ENCODE measurements at regions not wholly inside any gene's neighbourhood (a gene's known extent, or its start where the extent isn't known, plus 50 kb on each side); places are given as distances from the start of the nearest gene placed in this dataset.

DNA sequence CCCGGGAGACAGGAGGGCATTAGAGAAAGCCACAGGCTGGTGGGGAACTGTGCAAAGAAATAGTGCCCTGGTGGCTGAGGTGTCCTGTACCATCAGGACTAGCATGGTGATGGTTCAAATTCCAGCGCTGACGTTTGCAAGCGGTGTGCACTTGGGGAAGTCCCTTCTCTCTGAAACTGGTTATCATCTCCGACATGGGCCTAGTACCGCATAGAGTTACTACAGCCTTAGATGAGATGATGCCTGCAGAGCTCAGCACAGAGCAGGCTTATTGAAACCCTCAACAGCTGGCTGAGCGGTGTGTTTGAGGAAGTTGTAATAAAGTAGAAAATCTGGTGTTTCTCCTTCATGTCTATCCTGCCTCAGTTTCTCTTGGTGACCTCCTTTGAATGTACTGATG, 136.7 kb upstream of the WSCD1 start:
- Histone ChIP-seq H3K4me3 (ENCODE audit: low read depth in 1 of 3, low read length in 3 of 3) (no peak overlapping the region), H3K27me3 (ENCODE audit: control insufficient read depth in 3 of 3, insufficient read depth in 3 of 3, low read length in 3 of 3) (no peaks in the 10 kb centered on the region), H3K9me3 (ENCODE audit: control insufficient read depth in 2 of 2, insufficient read depth in 1 of 2, low read depth in 1 of 2, low read length in 1 of 2) (peaks cover 0 to 2% of the 10 kb centered on the region in 2 donors), H3K36me3 (ENCODE audit: control insufficient read depth in 3 of 3, insufficient read depth in 2 of 3, low read depth in 1 of 3, low read length in 3 of 3) (no peaks in the 10 kb centered on the region), H3K27ac (ENCODE audit: low read depth in 1 of 3, low read length in 2 of 3) (no peak overlapping the region), H3K4me1 (ENCODE audit: control insufficient read depth in 3 of 3, insufficient read depth in 2 of 3, low read depth in 1 of 3, low read length in 2 of 3) (no peaks in the 10 kb centered on the region)
- WGBS, 3 donors = 48 to 68% (median 55%) methylated on average over 7 of the region's 7 CpGs
- DNase-seq = no peak
- FAIRE-seq = no peak

DNA sequence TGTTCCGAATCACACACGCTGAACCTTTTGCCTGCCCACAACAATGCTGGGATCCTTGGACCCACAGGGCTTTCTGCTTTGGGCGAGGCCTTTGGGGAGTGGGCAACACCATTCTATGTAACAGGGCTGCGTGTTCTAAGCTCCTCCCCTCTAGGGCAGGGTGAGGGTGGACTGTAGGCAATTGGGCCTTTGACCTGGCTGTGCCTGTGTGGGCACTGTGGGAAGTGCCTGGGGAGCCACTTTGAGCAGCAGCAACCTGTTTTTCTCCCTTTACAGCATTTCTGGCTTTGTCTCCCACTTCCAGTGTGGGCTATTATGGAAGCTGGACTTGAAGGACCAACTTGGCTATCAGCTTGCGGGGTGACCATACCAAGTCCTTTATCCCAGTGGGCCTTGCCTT, 128.9 kb upstream of the WSCD1 start:
- 54 to 80% (median 72%) methylated on average over 5 of the region's 5 CpGs for WGBS, 3 donors
- peaks cover 0 to 9% (median 0%) of the 10 kb centered on the region in 3 donors for H3K27me3 ChIP-seq (ENCODE audit: control insufficient read depth in 3 of 3, insufficient read depth in 3 of 3, low read length in 3 of 3)
- DNase-seq (no peak), FAIRE-seq (no peak)
- no peaks in the 10 kb centered on the region for H3K9me3 ChIP-seq (ENCODE audit: control insufficient read depth in 2 of 2, insufficient read depth in 1 of 2, low read depth in 1 of 2, low read length in 1 of 2)
- H3K36me3 ChIP-seq (ENCODE audit: control insufficient read depth in 3 of 3, insufficient read depth in 2 of 3, low read depth in 1 of 3, low read length in 3 of 3) = no peaks in the 10 kb centered on the region
- no peaks in the 10 kb centered on the region for H3K4me1 ChIP-seq (ENCODE audit: control insufficient read depth in 3 of 3, insufficient read depth in 2 of 3, low read depth in 1 of 3, low read length in 2 of 3)
- no peak overlapping the region for H3K27ac ChIP-seq (ENCODE audit: low read depth in 1 of 3, low read length in 2 of 3)
- no peak overlapping the region for H3K4me3 ChIP-seq (ENCODE audit: low read depth in 1 of 3, low read length in 3 of 3)

- Histone ChIP-seq H3K4me3 (ENCODE audit: low read depth in 1 of 3, low read length in 3 of 3) (no peak overlapping the region), H3K27me3 (ENCODE audit: control insufficient read depth in 3 of 3, insufficient read depth in 3 of 3, low read length in 3 of 3) (peaks cover 0 to 9% (median 0%) of the 10 kb centered on the region in 3 donors), H3K4me1 (ENCODE audit: control insufficient read depth in 3 of 3, insufficient read depth in 2 of 3, low read depth in 1 of 3, low read length in 2 of 3) (no peaks in the 10 kb centered on the region), H3K36me3 (ENCODE audit: control insufficient read depth in 3 of 3, insufficient read depth in 2 of 3, low read depth in 1 of 3, low read length in 3 of 3) (no peaks in the 10 kb centered on the region), H3K9me3 (ENCODE audit: control insufficient read depth in 2 of 2, insufficient read depth in 1 of 2, low read depth in 1 of 2, low read length in 1 of 2) (no peaks in the 10 kb centered on the region), H3K27ac (ENCODE audit: low read depth in 1 of 3, low read length in 2 of 3) (no peak overlapping the region)
- no peak for DNase-seq
- FAIRE-seq = no peak
- 44 to 50% (median 48%) methylated on average over 7 of the region's 7 CpGs for WGBS, 3 donors
These were observed 127.5 kb upstream of the WSCD1 start for GRCh38 chr17:5942687-5943086.

- no peak overlapping the region for H3K4me3 ChIP-seq (ENCODE audit: low read depth in 1 of 3, low read length in 3 of 3)
- no peaks in the 10 kb centered on the region for H3K9me3 ChIP-seq (ENCODE audit: control insufficient read depth in 2 of 2, insufficient read depth in 1 of 2, low read depth in 1 of 2, low read length in 1 of 2)
- whole genome bisulfite sequencing, 3 donors = 27 to 39% (median 35%) methylated on average over 7 of the region's 7 CpGs
- H3K4me1 ChIP-seq (ENCODE audit: control insufficient read depth in 3 of 3, insufficient read depth in 2 of 3, low read depth in 1 of 3, low read length in 2 of 3) = no peaks in the 10 kb centered on the region
- DNase-seq (no peak), FAIRE-seq (no peak)
- no peaks in the 10 kb centered on the region for H3K36me3 ChIP-seq (ENCODE audit: control insufficient read depth in 3 of 3, insufficient read depth in 2 of 3, low read depth in 1 of 3, low read length in 3 of 3)
- H3K27ac ChIP-seq (ENCODE audit: low read depth in 1 of 3, low read length in 2 of 3) = no peak overlapping the region
- peaks cover 0 to 9% (median 0%) of the 10 kb centered on the region in 3 donors for H3K27me3 ChIP-seq (ENCODE audit: control insufficient read depth in 3 of 3, insufficient read depth in 3 of 3, low read length in 3 of 3)
These were observed 126.9 kb upstream of the WSCD1 start for GRCh38 chr17:5943232-5943631.

- WGBS, 3 donors = 69 to 73% (median 73%) methylated on average over 6 of the region's 6 CpGs
- FAIRE-seq = no peak
- DNase-seq = no peak
These were observed 126.2 kb upstream of the WSCD1 start for GRCh38 chr17:5943982-5944381.

GRCh38 chr17:5947701-5948180, 122.4 kb upstream of the WSCD1 start:
- FAIRE-seq (no peak), DNase-seq (no peak)
- H3K4me3 ChIP-seq (ENCODE audit: low read depth in 1 of 3, low read length in 3 of 3) = no peak overlapping the region
- H3K27ac ChIP-seq (ENCODE audit: low read depth in 1 of 3, low read length in 2 of 3) = no peak overlapping the region
- 75 to 81% (median 78%) methylated on average over 2 of the region's 2 CpGs for WGBS, 3 donors
- no peaks in the 10 kb centered on the region for H3K9me3 ChIP-seq (ENCODE audit: control insufficient read depth in 2 of 2, insufficient read depth in 1 of 2, low read depth in 1 of 2, low read length in 1 of 2)
- H3K27me3 ChIP-seq (ENCODE audit: control insufficient read depth in 3 of 3, insufficient read depth in 3 of 3, low read length in 3 of 3) = peaks cover 0 to 6% (median 0%) of the 10 kb centered on the region in 3 donors
- H3K4me1 ChIP-seq (ENCODE audit: control insufficient read depth in 3 of 3, insufficient read depth in 2 of 3, low read depth in 1 of 3, low read length in 2 of 3) = no peaks in the 10 kb centered on the region
- no peaks in the 10 kb centered on the region for H3K36me3 ChIP-seq (ENCODE audit: control insufficient read depth in 3 of 3, insufficient read depth in 2 of 3, low read depth in 1 of 3, low read length in 3 of 3)

More at GRCh38 chr17:5943982-5944381, 126.2 kb upstream of the WSCD1 start:
- no peaks in the 10 kb centered on the region for H3K4me1 ChIP-seq (ENCODE audit: control insufficient read depth in 3 of 3, insufficient read depth in 2 of 3, low read depth in 1 of 3, low read length in 2 of 3)
- H3K36me3 ChIP-seq (ENCODE audit: control insufficient read depth in 3 of 3, insufficient read depth in 2 of 3, low read depth in 1 of 3, low read length in 3 of 3) = no peaks in the 10 kb centered on the region
- peaks cover 0 to 9% (median 0%) of the 10 kb centered on the region in 3 donors for H3K27me3 ChIP-seq (ENCODE audit: control insufficient read depth in 3 of 3, insufficient read depth in 3 of 3, low read length in 3 of 3)
- H3K9me3 ChIP-seq (ENCODE audit: control insufficient read depth in 2 of 2, insufficient read depth in 1 of 2, low read depth in 1 of 2, low read length in 1 of 2) = no peaks in the 10 kb centered on the region
- H3K4me3 ChIP-seq (ENCODE audit: low read depth in 1 of 3, low read length in 3 of 3) = no peak overlapping the region
- H3K27ac ChIP-seq (ENCODE audit: low read depth in 1 of 3, low read length in 2 of 3) = no peak overlapping the region

GRCh38 chr17:5948811-5949210, 121.4 kb upstream of the WSCD1 start:
- H3K4me1 ChIP-seq (ENCODE audit: control insufficient read depth in 3 of 3, insufficient read depth in 2 of 3, low read depth in 1 of 3, low read length in 2 of 3) = no peaks in the 10 kb centered on the region
- H3K36me3 ChIP-seq (ENCODE audit: control insufficient read depth in 3 of 3, insufficient read depth in 2 of 3, low read depth in 1 of 3, low read length in 3 of 3) = no peaks in the 10 kb centered on the region
- H3K9me3 ChIP-seq (ENCODE audit: control insufficient read depth in 2 of 2, insufficient read depth in 1 of 2, low read depth in 1 of 2, low read length in 1 of 2) = no peaks in the 10 kb centered on the region
- no peak for FAIRE-seq
- WGBS, 3 donors = 83 to 93% (median 89%) methylated on average over 3 of the region's 3 CpGs
- H3K27me3 ChIP-seq (ENCODE audit: control insufficient read depth in 3 of 3, insufficient read depth in 3 of 3, low read length in 3 of 3) = no peaks in the 10 kb centered on the region
- H3K4me3 ChIP-seq (ENCODE audit: low read depth in 1 of 3, low read length in 3 of 3) = no peak overlapping the region
- no peak for DNase-seq
- H3K27ac ChIP-seq (ENCODE audit: low read depth in 1 of 3, low read length in 2 of 3) = no peak overlapping the region

GRCh38 chr17:5950878-5951277, 119.3 kb upstream of the WSCD1 start:
- H3K9me3 ChIP-seq (ENCODE audit: control insufficient read depth in 2 of 2, insufficient read depth in 1 of 2, low read depth in 1 of 2, low read length in 1 of 2) = no peaks in the 10 kb centered on the region
- DNase-seq (no peak), FAIRE-seq (no peak)

DNA sequence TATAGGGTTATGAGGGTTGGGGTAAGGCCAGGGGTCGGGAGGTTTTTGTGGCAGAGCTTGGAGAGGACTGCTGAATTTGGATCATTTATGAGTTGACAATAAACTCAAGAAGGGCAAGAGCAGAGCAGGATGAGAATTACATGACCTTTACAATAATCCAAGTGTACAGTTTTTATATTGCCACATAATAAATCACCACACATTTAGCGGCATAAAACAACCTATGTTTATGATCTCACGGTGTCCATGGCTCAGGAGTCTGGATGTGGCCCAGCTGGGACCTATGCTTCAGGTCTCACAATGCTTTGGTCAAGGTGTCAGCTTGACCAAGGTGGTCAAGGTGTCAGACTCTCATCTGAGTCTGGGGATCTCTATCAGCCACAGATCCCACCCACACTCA, 118.3 kb upstream of the WSCD1 start:
- Histone ChIP-seq H3K27ac (ENCODE audit: low read depth in 1 of 3, low read length in 2 of 3) (no peak overlapping the region), H3K27me3 (ENCODE audit: control insufficient read depth in 3 of 3, insufficient read depth in 3 of 3, low read length in 3 of 3) (no peaks in the 10 kb centered on the region), H3K4me3 (ENCODE audit: low read depth in 1 of 3, low read length in 3 of 3) (no peak overlapping the region), H3K4me1 (ENCODE audit: control insufficient read depth in 3 of 3, insufficient read depth in 2 of 3, low read depth in 1 of 3, low read length in 2 of 3) (no peaks in the 10 kb centered on the region), H3K9me3 (ENCODE audit: control insufficient read depth in 2 of 2, insufficient read depth in 1 of 2, low read depth in 1 of 2, low read length in 1 of 2) (no peaks in the 10 kb centered on the region), H3K36me3 (ENCODE audit: control insufficient read depth in 3 of 3, insufficient read depth in 2 of 3, low read depth in 1 of 3, low read length in 3 of 3) (no peaks in the 10 kb centered on the region)
- no peak for DNase-seq
- no peak for FAIRE-seq
- 29 to 60% (median 36%) methylated on average over 3 of the region's 3 CpGs for WGBS, 3 donors

More at GRCh38 chr17:5950878-5951277, 119.3 kb upstream of the WSCD1 start:
- no peak overlapping the region for H3K27ac ChIP-seq (ENCODE audit: low read depth in 1 of 3, low read length in 2 of 3)
- no peaks in the 10 kb centered on the region for H3K4me1 ChIP-seq (ENCODE audit: control insufficient read depth in 3 of 3, insufficient read depth in 2 of 3, low read depth in 1 of 3, low read length in 2 of 3)
- WGBS, 3 donors = 42 to 68% (median 55%) methylated on average over 8 of the region's 8 CpGs
- no peak overlapping the region for H3K4me3 ChIP-seq (ENCODE audit: low read depth in 1 of 3, low read length in 3 of 3)
- H3K27me3 ChIP-seq (ENCODE audit: control insufficient read depth in 3 of 3, insufficient read depth in 3 of 3, low read length in 3 of 3) = no peaks in the 10 kb centered on the region
- no peaks in the 10 kb centered on the region for H3K36me3 ChIP-seq (ENCODE audit: control insufficient read depth in 3 of 3, insufficient read depth in 2 of 3, low read depth in 1 of 3, low read length in 3 of 3)

Data from small intestine (tissue), 7 donors.